Mesothelial cell of epicardium (in vitro differentiated cells): ENCODE measurements at regions not wholly inside any gene's neighbourhood (a gene's known extent, or its start where the extent isn't known, plus 50 kb on each side); places are given as distances from the start of the nearest gene placed in this dataset.
"Not testable (repeated sequence)": the region's sequence is repeated elsewhere in the genome, so short reads cannot be mapped to it uniquely, and the experiment has no call there.

Source experiments
- DNase-seq, 2 experiments: peaks; one replicate each; pipeline ENCODE4 v3.0.0; 2021; ENCODE audit warnings: low spot score in 2 of 2; ENCODE audit not compliant: unreplicated experiment in 2 of 2
- H3K27ac Mint-ChIP-seq: 2 replicates; pipeline ENCODE4 v1.8.0; 2021; ENCODE audit warnings: mixed read lengths
- H3K27me3 Mint-ChIP-seq: 2 replicates; pipeline ENCODE4 v1.8.0; 2021; ENCODE audit warnings: low read depth, mixed read lengths
- H3K36me3 Mint-ChIP-seq: 2 replicates; pipeline ENCODE4 v1.8.0; 2021; ENCODE audit warnings: mixed read lengths
- H3K4me1 Mint-ChIP-seq: 2 replicates; pipeline ENCODE4 v1.8.0; 2021; ENCODE audit warnings: mixed read lengths
- H3K4me3 Mint-ChIP-seq: 2 replicates; pipeline ENCODE4 v1.8.0; 2021; ENCODE audit warnings: mild to moderate bottlenecking, moderate library complexity, mixed read lengths
- H3K9me3 Mint-ChIP-seq: 2 replicates; pipeline ENCODE4 v1.8.0; 2021; ENCODE audit warnings: mixed read lengths
- CTCF ChIP-seq: fragments of 200-600 bp; sonication (generic); IDR thresholded peaks from one replicate; pipeline ENCODE4 v1.5.0; 2021; ENCODE audit warnings: antibody characterized with exemption; ENCODE audit not compliant: unreplicated experiment

DNA sequence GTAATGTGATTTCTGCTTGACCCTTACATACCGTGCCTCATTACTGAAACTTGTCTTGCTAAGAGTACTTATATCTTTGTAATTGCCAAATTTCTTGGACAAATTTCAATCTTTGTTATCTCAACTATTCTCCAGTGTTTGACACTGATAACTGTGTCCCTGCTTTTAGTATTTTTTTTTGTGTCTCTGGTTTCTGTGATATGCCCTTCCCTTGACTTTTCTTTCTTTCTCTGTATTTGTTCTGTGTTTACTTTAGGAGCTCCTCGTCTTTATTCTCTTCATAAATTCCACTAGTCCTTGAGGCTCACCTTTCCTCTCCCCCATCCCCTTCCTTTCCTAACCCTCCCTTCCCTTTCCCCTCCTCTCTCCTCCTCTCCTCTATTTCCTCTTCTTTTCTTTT, 123.7 kb upstream of the FBXL17 start:
- H3K4me3 Mint-ChIP-seq = no peak overlapping the region
- no peak for TF ChIP-seq CTCF

DNA sequence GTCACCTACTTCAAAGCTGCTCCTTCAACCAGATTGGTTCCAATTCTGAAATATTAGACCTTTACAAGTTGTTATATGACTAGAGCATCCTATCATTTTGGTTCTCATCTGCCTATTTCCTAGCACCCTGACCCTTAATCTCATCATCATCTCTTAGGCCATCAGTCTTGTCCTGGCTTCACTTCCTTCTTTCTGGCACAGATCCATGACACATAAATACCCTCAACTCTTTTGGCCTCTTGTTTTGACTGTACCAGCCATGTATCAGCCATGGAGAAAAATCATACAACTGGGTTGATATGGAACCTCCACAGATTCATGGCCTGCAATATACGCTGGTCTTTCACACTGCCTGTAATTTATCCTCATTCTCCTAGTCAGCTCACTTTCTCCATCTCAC, 123.1 kb upstream of the FBXL17 start:
- Mint-ChIP-seq H3K36me3 (peaks cover under 1% of the 10 kb centered on the region), H3K9me3 (peaks cover 15% of the 10 kb centered on the region), H3K27me3 (no peaks in the 10 kb centered on the region), H3K4me1 (no peaks in the 10 kb centered on the region), H3K4me3 (no peak overlapping the region), H3K27ac (no peak overlapping the region)
- no peak for DNase-seq
- no peak for TF ChIP-seq CTCF

More for the DNA sequence above, 123.7 kb upstream of the FBXL17 start:
- Mint-ChIP-seq H3K4me1 (no peaks in the 10 kb centered on the region), H3K27me3 (peaks cover 2% of the 10 kb centered on the region), H3K36me3 (no peaks in the 10 kb centered on the region), H3K9me3 (peaks cover 14% of the 10 kb centered on the region), H3K27ac (no peak overlapping the region)
- DNase-seq = no peak

DNA sequence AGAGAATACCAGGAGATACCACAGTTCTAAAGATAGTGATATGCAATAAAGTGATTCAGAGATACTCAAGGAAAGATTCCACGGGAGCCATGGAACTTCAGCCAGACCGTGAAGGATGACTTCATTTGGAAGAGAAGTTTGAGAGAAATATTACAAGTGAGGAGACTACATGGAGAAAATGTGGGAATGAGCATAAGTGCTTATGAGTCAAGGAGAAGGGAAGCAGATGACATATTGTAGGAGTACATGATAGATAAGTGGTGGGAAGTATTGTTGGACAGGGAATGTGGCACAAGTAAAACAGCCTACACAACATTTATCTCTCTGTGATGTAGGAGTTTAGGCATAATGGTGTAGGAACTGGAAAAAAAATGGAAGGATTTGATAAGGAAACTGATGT, 122.1 kb upstream of the FBXL17 start:
- H3K27me3 Mint-ChIP-seq = no peaks in the 10 kb centered on the region
- H3K4me3 Mint-ChIP-seq = no peak overlapping the region
- DNase-seq = no peak
- peaks cover 24% of the 10 kb centered on the region for H3K9me3 Mint-ChIP-seq
- H3K36me3 Mint-ChIP-seq = peaks cover 1% of the 10 kb centered on the region
- TF ChIP-seq CTCF = no peak
- no peak overlapping the region for H3K27ac Mint-ChIP-seq
- no peaks in the 10 kb centered on the region for H3K4me1 Mint-ChIP-seq

DNA sequence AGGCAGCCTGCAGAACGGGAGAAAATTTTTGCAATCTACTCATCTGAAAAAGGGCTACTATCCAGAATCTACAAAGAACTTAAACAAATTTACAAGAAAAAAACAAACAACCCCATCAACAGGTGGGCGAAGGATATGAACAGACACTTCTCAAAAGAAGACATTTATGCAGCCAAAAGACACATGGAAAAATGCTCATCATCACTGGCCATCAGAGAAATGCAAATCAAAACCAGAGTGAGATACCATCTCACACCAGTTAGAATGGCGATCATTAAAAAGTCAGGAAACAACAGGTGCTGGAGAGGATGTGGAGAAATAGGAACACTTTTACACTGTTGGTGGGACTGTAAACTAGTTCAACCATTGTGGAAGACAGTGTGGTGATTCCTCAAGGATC, 113.7 kb upstream of the FBXL17 start:
- peaks cover 23% of the 10 kb centered on the region for H3K9me3 Mint-ChIP-seq
- not testable (repeated sequence) for H3K27me3 Mint-ChIP-seq, H3K27ac Mint-ChIP-seq, H3K36me3 Mint-ChIP-seq, H3K4me3 Mint-ChIP-seq, DNase-seq, H3K4me1 Mint-ChIP-seq

DNA sequence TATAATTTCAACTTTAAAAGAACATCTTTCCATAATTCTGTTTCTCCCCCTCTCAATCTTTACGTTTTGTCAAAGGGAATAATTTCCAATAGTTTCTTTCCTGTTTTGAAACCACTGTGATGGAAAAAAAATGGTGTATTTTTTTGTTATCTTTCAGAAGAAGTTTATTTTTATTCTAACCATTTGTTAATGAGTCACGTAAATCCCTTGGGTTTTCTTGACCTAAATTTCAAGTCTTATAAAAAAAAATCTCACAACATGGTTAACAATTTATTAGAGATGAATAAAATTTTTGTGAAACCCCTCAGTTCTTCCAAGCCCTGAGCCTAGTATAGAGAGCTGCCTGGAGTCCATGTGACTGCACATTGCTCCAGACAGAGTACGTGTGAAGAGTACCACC, 106.1 kb upstream of the FBXL17 start:
- Mint-ChIP-seq H3K4me1 (no peaks in the 10 kb centered on the region), H3K36me3 (no peaks in the 10 kb centered on the region), H3K4me3 (no peak overlapping the region), H3K27ac (no peak overlapping the region), H3K27me3 (no peaks in the 10 kb centered on the region), H3K9me3 (peaks cover 17% of the 10 kb centered on the region)
- DNase-seq = no peak
- no peak for TF ChIP-seq CTCF

- no peaks in the 10 kb centered on the region for H3K36me3 Mint-ChIP-seq
- H3K4me3 Mint-ChIP-seq = no peak overlapping the region
- no peak overlapping the region for H3K27ac Mint-ChIP-seq
- DNase-seq = no peak
- H3K4me1 Mint-ChIP-seq = peaks cover 4% of the 10 kb centered on the region
- H3K27me3 Mint-ChIP-seq = no peaks in the 10 kb centered on the region
- no peak for TF ChIP-seq CTCF
- H3K9me3 Mint-ChIP-seq = no peaks in the 10 kb centered on the region
Observed at GRCh38 chr5:108484035-108484434, 102.1 kb upstream of the FBXL17 start.
